Panc1 (cell line): ENCODE measurements at regions not wholly inside any gene's neighbourhood (a gene's known extent, or its start where the extent isn't known, plus 50 kb on each side); places are given as distances from the start of the nearest gene placed in this dataset.

Source experiments
- CTCF ChIP-seq: fragments of 450-650 bp; IDR thresholded peaks from 2 replicates; pipeline ENCODE4 v1.5.1; 2017; ENCODE audit warnings: mild to moderate bottlenecking
- SIN3A ChIP-seq: IDR thresholded peaks from 2 replicates; pipeline ENCODE4 v1.6.1; 2012; ENCODE audit warnings: low read depth, mild to moderate bottlenecking, low read length, moderate library complexity, borderline replicate concordance; ENCODE audit not compliant: insufficient read depth
- TCF7L2 ChIP-seq: IDR thresholded peaks from 2 replicates; pipeline ENCODE4 v1.6.1; 2011; ENCODE audit warnings: mild to moderate bottlenecking, low read depth, low read length, inconsistent platforms

GRCh38 chr6:164072240-164072666 lies 657.7 kb downstream of the QKI start:
- TF ChIP-seq CTCF (no peak), TCF7L2 (no peak), SIN3A (no peak)
